OCI-LY7 (cell line): ENCODE measurements at regions not wholly inside any gene's neighbourhood (a gene's known extent, or its start where the extent isn't known, plus 50 kb on each side); places are given as distances from the start of the nearest gene placed in this dataset.
"Not testable (repeated sequence)": the region's sequence is repeated elsewhere in the genome, so short reads cannot be mapped to it uniquely, and the experiment has no call there.

Experiments used
- BruUV-seq: library from RNA; stranded (reverse); fragments of 400-500 nt; replicated peaks from 2 replicates; lab custom pipeline; 2021; lab: Mats Ljungman, UMichigan
- CTCF ChIA-PET: fragments of 300-600 bp; sonication (Branson Sonifier 250); formaldehyde crosslinking; loops from one replicate; lab custom pipeline; 2022; ENCODE audit warnings: antibody characterized with exemption; ENCODE audit not compliant: unreplicated experiment; lab: Charles Lee
- POLR2A ChIA-PET: fragments of 300-600 bp; sonication (Branson Sonifier 250); formaldehyde crosslinking; loops from one replicate; lab custom pipeline; 2022; ENCODE audit warnings: antibody characterized with exemption; lab: Charles Lee
- DNase-seq: peaks from one replicate; pipeline ENCODE4 v3.0.0-alpha.2; 2015; ENCODE audit warnings: low spot score
- H2AFZ ChIP-seq: fragments of 200-600 bp; sonication (generic), shearing (Covaris generic); 2 replicates; pipeline ENCODE4 v1.6.1; 2014; ENCODE audit warnings: mild to moderate bottlenecking, antibody characterized with exemption, low read length, moderate library complexity
- H3K27ac ChIP-seq: fragments of 200-600 bp; sonication (generic); 2 replicates; pipeline ENCODE4 v1.5.1; 2014; ENCODE audit warnings: mixed run types, low read depth, mild to moderate bottlenecking, moderate library complexity, low read length, inconsistent platforms; ENCODE audit not compliant: poor library complexity, severe bottlenecking
- H3K36me3 ChIP-seq: fragments of 200-600 bp; sonication (generic); 2 replicates; pipeline ENCODE4 v1.6.1; 2014; ENCODE audit warnings: mild to moderate bottlenecking, antibody characterized with exemption, low read length, moderate library complexity, mixed read lengths; ENCODE audit not compliant: insufficient read depth
- H3K4me1 ChIP-seq: fragments of 200-600 bp; sonication (generic); 2 replicates; pipeline ENCODE4 v1.5.1; 2014; ENCODE audit warnings: mild to moderate bottlenecking, low read length; ENCODE audit not compliant: insufficient read depth, poor library complexity, severe bottlenecking
- H3K4me2 ChIP-seq: fragments of 200-600 bp; sonication (generic); 2 replicates; pipeline ENCODE4 v1.6.1; 2014; ENCODE audit warnings: mild to moderate bottlenecking, low read length
- H3K4me3 ChIP-seq: fragments of 200-600 bp; sonication (generic); 2 replicates; pipeline ENCODE4 v1.5.1; 2014; ENCODE audit warnings: mild to moderate bottlenecking, low read depth, low read length; ENCODE audit not compliant: poor library complexity, severe bottlenecking
- H3K79me2 ChIP-seq: fragments of 200-600 bp; sonication (generic); 2 replicates; pipeline ENCODE4 v1.6.1; 2016; ENCODE audit warnings: low read depth, mild to moderate bottlenecking, low read length, moderate library complexity, mixed read lengths; ENCODE audit not compliant: insufficient read depth
- H3K9me2 ChIP-seq: fragments of 200-600 bp; sonication (generic); 2 replicates; pipeline ENCODE4 v1.6.1; 2016; ENCODE audit warnings: mild to moderate bottlenecking, low read length, mixed read lengths; ENCODE audit not compliant: insufficient read depth
- H3K9me3 ChIP-seq: fragments of 200-600 bp; sonication (generic); 2 replicates; pipeline ENCODE4 v1.6.1; 2014; ENCODE audit warnings: mild to moderate bottlenecking, mixed run types, low read length, mixed read lengths
- H4K20me1 ChIP-seq: fragments of 200-600 bp; sonication (generic); 2 replicates; pipeline ENCODE4 v1.6.1; 2014; ENCODE audit warnings: mild to moderate bottlenecking, antibody characterized with exemption, low read length, moderate library complexity, mixed read lengths; ENCODE audit not compliant: insufficient read depth
- EZH2phosphoT487 ChIP-seq: fragments of 200-600 bp; sonication (generic); IDR thresholded peaks from 2 replicates; pipeline ENCODE4 v1.6.1; 2018; ENCODE audit warnings: low read depth, borderline replicate concordance, mild to moderate bottlenecking, mixed run types, antibody characterized with exemption, low read length, moderate library complexity, mixed read lengths
- intact Hi-C: fragments of 100-400 bp; cut with micrococcal nuclease; formaldehyde crosslinking; loops from one replicate; pipeline ENCODE4 v1.10.0; 2022; ENCODE audit not compliant: unreplicated experiment
- TF ChIP-seq, protein P1 (sequence below): fragments of 200-600 bp; sonication (generic); conservative IDR thresholded peaks from 2 replicates; pipeline ENCODE4 v1.5.1; 2014; ENCODE audit warnings: mild to moderate bottlenecking, antibody characterized with exemption, low read length, moderate library complexity, mixed read lengths

DNA sequence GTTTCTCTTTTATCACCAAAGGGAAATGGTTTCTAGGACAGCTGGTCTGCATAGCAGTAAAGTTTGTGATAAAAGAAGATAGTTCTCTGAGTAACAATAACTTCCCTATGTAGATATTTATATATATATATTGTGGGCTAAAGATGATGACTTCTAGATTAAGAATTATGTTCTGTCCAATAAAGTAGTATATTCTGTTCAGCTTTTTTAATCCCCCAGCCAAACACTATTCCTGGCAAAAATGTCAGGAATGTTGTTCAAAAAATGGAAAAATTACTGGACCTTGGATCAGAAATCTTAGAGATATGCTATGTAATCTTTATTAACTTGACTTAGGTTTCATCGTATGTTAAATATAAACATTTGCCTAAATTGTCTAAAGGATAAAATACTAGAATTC lies 136.3 kb upstream of the GNAI1 start:
- Histone ChIP-seq H3K36me3 (no peaks in the 10 kb centered on the region), H3K9me2 (no peaks in the 10 kb centered on the region), H2AFZ (no peak overlapping the region), H3K27ac (no peak overlapping the region), H3K4me2 (no peak overlapping the region), H3K9me3 (no peaks in the 10 kb centered on the region), H3K4me1 (no peaks in the 10 kb centered on the region), H3K79me2 (no peaks in the 10 kb centered on the region), H4K20me1 (no peaks in the 10 kb centered on the region), H3K4me3 (no peak overlapping the region)
- BruUV-seq: no TSS peak
- TF ChIP-seq, protein P1, sequence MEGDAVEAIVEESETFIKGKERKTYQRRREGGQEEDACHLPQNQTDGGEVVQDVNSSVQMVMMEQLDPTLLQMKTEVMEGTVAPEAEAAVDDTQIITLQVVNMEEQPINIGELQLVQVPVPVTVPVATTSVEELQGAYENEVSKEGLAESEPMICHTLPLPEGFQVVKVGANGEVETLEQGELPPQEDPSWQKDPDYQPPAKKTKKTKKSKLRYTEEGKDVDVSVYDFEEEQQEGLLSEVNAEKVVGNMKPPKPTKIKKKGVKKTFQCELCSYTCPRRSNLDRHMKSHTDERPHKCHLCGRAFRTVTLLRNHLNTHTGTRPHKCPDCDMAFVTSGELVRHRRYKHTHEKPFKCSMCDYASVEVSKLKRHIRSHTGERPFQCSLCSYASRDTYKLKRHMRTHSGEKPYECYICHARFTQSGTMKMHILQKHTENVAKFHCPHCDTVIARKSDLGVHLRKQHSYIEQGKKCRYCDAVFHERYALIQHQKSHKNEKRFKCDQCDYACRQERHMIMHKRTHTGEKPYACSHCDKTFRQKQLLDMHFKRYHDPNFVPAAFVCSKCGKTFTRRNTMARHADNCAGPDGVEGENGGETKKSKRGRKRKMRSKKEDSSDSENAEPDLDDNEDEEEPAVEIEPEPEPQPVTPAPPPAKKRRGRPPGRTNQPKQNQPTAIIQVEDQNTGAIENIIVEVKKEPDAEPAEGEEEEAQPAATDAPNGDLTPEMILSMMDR: no peak
- TF ChIP-seq EZH2phosphoT487: no peak
- DNase-seq: no peak
- POLR2A ChIA-PET: no interaction called here
- intact Hi-C loops: no loop called here
- CTCF ChIA-PET: no interaction called here

DNA sequence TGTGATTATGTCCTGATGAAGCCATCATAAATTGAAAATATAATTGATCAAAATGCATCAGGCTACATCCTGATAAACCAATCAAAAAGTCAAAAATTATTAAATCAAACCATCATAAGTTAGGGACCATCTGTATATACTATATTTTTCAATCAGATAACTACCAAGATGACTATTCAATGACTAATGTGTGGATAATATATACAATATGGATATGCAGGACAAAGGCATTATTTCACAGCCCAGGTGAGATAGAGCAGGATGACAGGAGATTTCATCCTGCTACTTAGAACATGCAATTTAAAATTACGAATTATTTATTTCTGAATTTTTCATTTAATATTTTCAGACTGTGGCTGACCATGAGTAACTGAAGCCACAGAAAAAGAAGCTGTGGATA lies 137.3 kb upstream of the GNAI1 start:
- TF ChIP-seq, protein P1: no peak
- TF ChIP-seq EZH2phosphoT487: no peak
- no peak overlapping the region for H2AFZ ChIP-seq

DNA sequence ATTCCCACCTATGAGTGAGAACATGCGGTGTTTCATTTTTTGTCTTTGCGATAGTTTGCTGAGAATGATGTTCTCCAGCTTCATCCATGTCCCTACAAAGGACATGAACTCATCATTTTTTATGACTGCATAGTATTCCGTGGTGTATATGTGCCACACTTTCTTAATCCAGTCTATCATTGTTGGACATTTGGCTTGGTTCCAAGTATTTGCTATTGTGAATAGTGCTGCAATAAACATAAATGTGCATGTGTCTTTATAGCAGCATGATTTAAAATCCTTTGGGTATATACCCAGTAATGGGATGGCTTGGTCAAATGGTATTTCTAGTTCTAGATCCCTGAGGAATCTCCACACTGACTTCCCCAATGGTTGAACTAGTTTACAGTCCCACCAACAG lies 138.9 kb upstream of the GNAI1 start:
- intact Hi-C loops, H3K4me3 ChIP-seq, POLR2A ChIA-PET: not testable (repeated sequence)

More for the DNA sequence above, 137.3 kb upstream of the GNAI1 start:
- H4K20me1 ChIP-seq: no peaks in the 10 kb centered on the region
- H3K4me1 ChIP-seq: no peaks in the 10 kb centered on the region
- H3K4me3 ChIP-seq: no peak overlapping the region
- ChIA-PET POLR2A (no interaction called here), CTCF (no interaction called here)
- no peaks in the 10 kb centered on the region for H3K9me2 ChIP-seq
- BruUV-seq: no TSS peak
- H3K36me3 ChIP-seq: no peaks in the 10 kb centered on the region
- H3K4me2 ChIP-seq: no peak overlapping the region
- no peaks in the 10 kb centered on the region for H3K9me3 ChIP-seq
- DNase-seq: no peak
- H3K79me2 ChIP-seq: no peaks in the 10 kb centered on the region
- H3K27ac ChIP-seq: no peak overlapping the region
- intact Hi-C loops: no loop called here

More for the DNA sequence above, 138.9 kb upstream of the GNAI1 start:
- H3K79me2 ChIP-seq, H3K4me2 ChIP-seq, H4K20me1 ChIP-seq, H3K4me1 ChIP-seq, H3K36me3 ChIP-seq, H3K9me2 ChIP-seq, CTCF ChIA-PET, H3K9me3 ChIP-seq, H2AFZ ChIP-seq, BruUV-seq, H3K27ac ChIP-seq, DNase-seq: not testable (repeated sequence)
